ENCODE measurements at regions not wholly inside any gene's neighbourhood (a gene's known extent, or its start where the extent isn't known, plus 50 kb on each side); places are given as distances from the start of the nearest gene placed in this dataset.
"Not testable (repeated sequence)": the region's sequence is repeated elsewhere in the genome, so short reads cannot be mapped to it uniquely, and the experiment has no call there.

DNA sequence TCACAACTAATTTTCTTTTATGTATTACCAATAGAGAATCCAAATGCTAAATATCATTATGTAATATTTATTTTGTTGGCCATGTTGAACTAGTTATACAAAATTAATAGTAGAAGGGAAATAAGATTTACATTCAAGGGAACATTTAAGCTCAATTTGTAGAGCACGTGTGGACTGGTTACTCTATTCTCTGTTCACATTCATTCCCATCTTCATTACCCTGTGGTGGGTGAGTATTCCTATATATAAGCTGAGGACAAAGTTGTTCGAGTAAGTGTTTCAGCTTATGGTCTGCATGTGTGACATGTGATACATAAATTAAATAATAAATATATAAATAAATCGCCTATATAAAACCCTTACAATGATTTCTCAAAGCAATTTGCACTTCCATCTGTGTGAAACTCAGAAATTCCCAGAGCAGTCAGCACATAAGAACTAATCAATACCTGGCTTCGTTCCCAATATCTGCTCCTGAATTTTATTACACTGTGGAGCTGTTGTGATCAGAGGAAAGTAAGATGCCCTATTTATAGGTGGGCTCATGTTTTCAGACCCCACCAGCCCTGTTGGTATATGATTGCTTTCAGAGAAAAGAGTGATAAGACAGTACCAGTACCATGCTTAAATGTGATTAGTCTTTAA, 308.2 kb upstream of the DCN start:
- H3K27me3 Mint-ChIP-seq (ENCODE audit: low read depth) = no peaks in the 10 kb centered on the region
- H3K4me1 Mint-ChIP-seq (ENCODE audit: low read depth) = peaks cover 6% of the 10 kb centered on the region
- DNase-seq (no peak), ATAC-seq (replicated peaks in 1 of 2) (no peak)
- H3K36me3 Mint-ChIP-seq (ENCODE audit: insufficient read depth in 2 of 2) = no peaks in the 10 kb centered on the region
- no peaks in the 10 kb centered on the region for H3K9me3 Mint-ChIP-seq
- H3K27ac Mint-ChIP-seq = no peak overlapping the region
- H3K4me3 Mint-ChIP-seq = no peak overlapping the region

DNA sequence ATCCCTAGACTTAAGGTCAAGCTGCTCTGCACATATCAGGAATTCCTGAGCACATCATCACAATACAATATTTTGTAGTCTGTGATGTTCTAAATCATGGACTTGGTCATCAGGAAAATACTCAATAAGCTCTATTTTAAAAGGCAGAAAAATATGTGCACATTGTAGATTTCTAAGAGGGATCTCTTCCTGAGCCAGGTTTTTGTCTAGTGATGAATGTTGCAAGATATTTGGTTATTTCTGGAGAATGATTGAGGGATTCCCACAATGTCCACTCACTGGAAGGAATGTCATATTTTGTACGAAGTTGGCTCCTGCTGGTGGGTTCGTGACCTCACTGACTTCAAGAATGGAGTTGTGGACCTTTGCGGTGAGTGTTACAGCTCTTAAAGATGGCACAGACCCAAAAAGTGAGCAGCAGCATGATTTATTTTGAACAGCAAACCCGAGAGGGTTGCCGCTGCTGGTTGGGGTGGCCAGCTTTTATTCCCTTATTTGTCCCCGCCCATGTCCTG, 300.9 kb upstream of the DCN start:
- DNase-seq (no peak), ATAC-seq (replicated peaks in 1 of 2) (no peak)
- Mint-ChIP-seq H3K36me3 (ENCODE audit: insufficient read depth in 2 of 2) (no peaks in the 10 kb centered on the region), H3K27ac (no peak overlapping the region), H3K9me3 (no peaks in the 10 kb centered on the region), H3K4me1 (ENCODE audit: low read depth) (no peaks in the 10 kb centered on the region), H3K4me3 (no peak overlapping the region), H3K27me3 (ENCODE audit: low read depth) (no peaks in the 10 kb centered on the region)

DNA sequence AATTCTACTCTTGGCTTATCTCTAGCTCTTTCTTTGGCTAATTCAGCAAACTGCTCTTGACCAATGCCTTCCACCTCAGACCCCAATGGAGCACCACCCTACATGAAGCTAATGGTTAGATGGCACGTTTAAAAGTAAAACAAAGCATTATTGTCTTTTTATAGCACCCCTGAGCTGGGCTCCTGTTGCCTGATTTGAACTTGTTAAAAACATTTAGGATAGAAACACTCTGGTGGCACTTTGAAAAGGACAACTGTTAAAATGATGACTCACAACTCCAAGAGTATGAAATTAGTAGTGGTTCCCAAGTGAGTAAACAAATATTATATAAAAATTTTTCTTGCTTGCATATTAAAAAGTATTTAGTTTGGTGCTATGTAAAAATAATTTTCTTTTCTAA, 299.6 kb upstream of the DCN start:
- no peaks in the 10 kb centered on the region for H3K4me1 Mint-ChIP-seq (ENCODE audit: low read depth)
- ATAC-seq (replicated peaks in 1 of 2) = no peak
- H3K36me3 Mint-ChIP-seq (ENCODE audit: insufficient read depth in 2 of 2) = no peaks in the 10 kb centered on the region
- DNase-seq = no peak
- no peaks in the 10 kb centered on the region for H3K9me3 Mint-ChIP-seq
- no peak overlapping the region for H3K4me3 Mint-ChIP-seq
- H3K27me3 Mint-ChIP-seq (ENCODE audit: low read depth) = no peaks in the 10 kb centered on the region
- H3K27ac Mint-ChIP-seq = no peak overlapping the region

DNA sequence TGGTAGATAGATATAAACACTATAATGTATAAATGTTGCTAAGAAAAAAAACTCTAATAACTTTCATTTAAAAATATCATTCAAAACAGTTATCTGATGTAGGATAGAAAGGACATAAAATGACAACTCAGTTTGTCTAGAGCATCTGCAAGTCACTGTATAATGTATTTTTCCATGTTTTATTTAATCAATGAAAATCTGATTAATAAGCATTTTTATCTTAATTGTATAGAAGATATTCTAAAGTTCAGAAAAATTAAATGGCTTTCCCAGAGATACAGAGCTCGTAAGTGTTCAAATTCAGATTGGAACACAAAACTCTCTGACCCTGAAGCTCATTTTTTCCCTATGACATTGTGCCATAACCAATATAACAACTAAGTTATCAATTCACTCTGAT, 295.9 kb upstream of the DCN start:
- Mint-ChIP-seq H3K27me3 (ENCODE audit: low read depth) (peaks cover 6% of the 10 kb centered on the region), H3K9me3 (no peaks in the 10 kb centered on the region), H3K4me1 (ENCODE audit: low read depth) (no peaks in the 10 kb centered on the region), H3K4me3 (no peak overlapping the region), H3K36me3 (ENCODE audit: insufficient read depth in 2 of 2) (no peaks in the 10 kb centered on the region), H3K27ac (no peak overlapping the region)
- DNase-seq (no peak), ATAC-seq (replicated peaks in 1 of 2) (no peak)

- no peak overlapping the region for H3K4me3 Mint-ChIP-seq
- no peaks in the 10 kb centered on the region for H3K27me3 Mint-ChIP-seq (ENCODE audit: low read depth)
- no peak for DNase-seq
Observed at GRCh38 chr12:91467686-91468085, 285.1 kb upstream of the DCN start.

GRCh38 chr12:91461061-91461460, 278.4 kb upstream of the DCN start:
- Mint-ChIP-seq H3K27ac (no peak overlapping the region), H3K27me3 (ENCODE audit: low read depth) (no peaks in the 10 kb centered on the region), H3K4me1 (ENCODE audit: low read depth) (no peaks in the 10 kb centered on the region), H3K4me3 (no peak overlapping the region), H3K9me3 (peaks cover 2% of the 10 kb centered on the region in 2 donors), H3K36me3 (ENCODE audit: insufficient read depth in 2 of 2) (no peaks in the 10 kb centered on the region)
- no peak for DNase-seq
- no peak for ATAC-seq (replicated peaks in 1 of 2)

More at GRCh38 chr12:91467686-91468085, 285.1 kb upstream of the DCN start:
- Mint-ChIP-seq H3K36me3 (ENCODE audit: insufficient read depth in 2 of 2) (no peaks in the 10 kb centered on the region), H3K9me3 (peaks cover 0 to 2% of the 10 kb centered on the region in 2 donors), H3K4me1 (ENCODE audit: low read depth) (no peaks in the 10 kb centered on the region), H3K27ac (no peak overlapping the region)
- no peak for ATAC-seq (replicated peaks in 1 of 2)

DNA sequence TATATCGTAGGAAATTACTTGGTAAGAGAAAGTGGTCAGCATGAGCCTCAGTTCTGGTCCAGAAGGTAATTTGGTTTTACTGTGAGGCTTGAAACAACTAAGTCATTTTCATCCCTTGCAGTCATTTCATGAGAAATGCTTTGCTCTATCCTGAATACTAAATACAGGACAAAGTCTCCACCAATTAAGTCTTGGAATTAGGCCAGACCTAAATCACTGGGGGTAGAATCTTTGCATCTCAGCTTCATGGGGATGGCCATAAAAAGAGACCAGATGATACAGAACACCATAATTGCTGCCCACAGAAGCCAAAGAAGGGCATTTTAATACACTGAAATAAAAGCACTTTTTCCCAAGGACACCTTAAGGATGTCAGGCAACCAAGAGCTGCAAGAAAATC, 277.9 kb upstream of the DCN start:
- H3K4me1 Mint-ChIP-seq (ENCODE audit: low read depth) = no peaks in the 10 kb centered on the region
- H3K9me3 Mint-ChIP-seq = peaks cover 0 to 2% of the 10 kb centered on the region in 2 donors
- H3K36me3 Mint-ChIP-seq (ENCODE audit: insufficient read depth in 2 of 2) = no peaks in the 10 kb centered on the region
- no peaks in the 10 kb centered on the region for H3K27me3 Mint-ChIP-seq (ENCODE audit: low read depth)
- H3K4me3 Mint-ChIP-seq = no peak overlapping the region
- DNase-seq (no peak), ATAC-seq (replicated peaks in 1 of 2) (no peak)
- no peak overlapping the region for H3K27ac Mint-ChIP-seq

DNA sequence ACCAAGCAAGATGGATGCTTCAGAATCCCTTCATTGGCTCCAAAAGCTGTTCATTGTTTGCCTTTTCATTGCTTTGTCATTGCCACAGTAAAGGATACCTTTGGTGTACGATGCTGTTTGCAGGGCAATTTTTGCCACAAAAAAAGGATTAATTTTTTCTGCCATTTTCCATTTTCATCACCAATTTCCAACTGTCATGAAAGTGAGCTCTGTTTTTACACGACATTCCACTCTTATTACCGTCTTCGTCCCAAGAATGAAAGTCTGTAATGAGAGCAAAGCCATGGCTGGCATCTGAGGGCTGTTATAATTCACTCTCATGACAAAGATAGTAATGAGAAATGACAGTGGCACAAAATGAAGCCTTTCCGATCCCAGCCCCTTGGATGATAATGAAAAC, 272.7 kb upstream of the DCN start:
- Mint-ChIP-seq H3K36me3 (ENCODE audit: insufficient read depth in 2 of 2) (no peaks in the 10 kb centered on the region), H3K9me3 (peaks cover 0 to 3% of the 10 kb centered on the region in 2 donors), H3K27ac (no peak overlapping the region), H3K4me1 (ENCODE audit: low read depth) (no peaks in the 10 kb centered on the region), H3K27me3 (ENCODE audit: low read depth) (no peaks in the 10 kb centered on the region), H3K4me3 (no peak overlapping the region)
- no peak for ATAC-seq (replicated peaks in 1 of 2)
- DNase-seq = no peak

- H3K4me3 Mint-ChIP-seq = no peak overlapping the region
- H3K36me3 Mint-ChIP-seq (ENCODE audit: insufficient read depth in 2 of 2) = no peaks in the 10 kb centered on the region
- H3K27ac Mint-ChIP-seq = no peak overlapping the region
- no peaks in the 10 kb centered on the region for H3K27me3 Mint-ChIP-seq (ENCODE audit: low read depth)
- peaks cover 0 to 3% of the 10 kb centered on the region in 2 donors for H3K9me3 Mint-ChIP-seq
- no peaks in the 10 kb centered on the region for H3K4me1 Mint-ChIP-seq (ENCODE audit: low read depth)
- ATAC-seq (replicated peaks in 1 of 2) (no peak), DNase-seq (no peak)
Observed at GRCh38 chr12:91454179-91454578, 271.6 kb upstream of the DCN start.

GRCh38 chr12:91452464-91452863, 269.8 kb upstream of the DCN start:
- not testable (repeated sequence) for H3K36me3 Mint-ChIP-seq (ENCODE audit: insufficient read depth in 2 of 2); DNase-seq; H3K27ac Mint-ChIP-seq; H3K4me3 Mint-ChIP-seq; ATAC-seq (replicated peaks in 1 of 2); H3K9me3 Mint-ChIP-seq; H3K4me1 Mint-ChIP-seq (ENCODE audit: low read depth); H3K27me3 Mint-ChIP-seq (ENCODE audit: low read depth)

DNA sequence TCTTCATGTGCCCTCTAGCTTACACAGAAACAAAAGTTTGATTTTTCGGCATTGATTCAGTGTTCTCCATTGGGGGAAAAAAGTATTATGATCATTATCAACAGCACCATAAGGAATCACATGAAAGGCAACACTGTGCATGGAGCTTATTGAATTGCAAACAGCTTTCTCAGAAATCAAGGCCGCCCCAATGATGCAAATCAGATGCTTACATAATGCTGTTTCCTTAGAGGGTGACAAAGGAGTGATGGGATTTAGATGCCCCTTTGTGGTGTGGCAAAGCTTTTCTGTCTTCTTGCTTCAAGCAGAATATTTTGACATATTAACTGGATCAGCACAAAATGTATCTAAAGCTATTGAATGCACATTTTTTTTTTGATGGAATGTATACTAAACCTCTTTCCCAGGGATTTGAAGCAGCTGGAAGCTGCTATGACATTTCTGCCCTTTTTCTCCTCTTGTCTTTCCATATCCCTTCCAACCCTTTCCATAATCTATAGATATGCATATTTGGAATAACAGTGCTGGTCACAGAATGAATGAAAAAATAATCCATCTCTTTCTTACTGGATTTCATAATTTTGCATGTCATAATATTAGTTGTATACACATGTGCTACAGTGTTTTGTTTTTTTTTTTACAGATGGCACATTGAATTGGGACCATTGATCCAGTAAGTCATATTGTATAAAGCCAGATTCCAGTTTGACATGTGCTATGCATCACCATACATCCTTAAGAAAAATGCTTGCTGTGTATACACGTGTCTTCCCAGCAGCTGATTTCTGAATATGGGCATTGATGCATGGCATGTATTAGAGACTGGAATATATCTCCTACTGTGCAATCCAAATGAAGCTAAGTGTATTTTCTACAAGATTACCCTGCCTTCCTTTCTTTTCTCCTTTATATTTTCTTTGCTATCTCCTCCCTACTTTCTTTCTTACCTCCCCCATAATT, 259.7 kb upstream of the DCN start:
- DNase-seq (no peak), ATAC-seq (replicated peaks in 1 of 2) (no peak)
- H3K4me1 Mint-ChIP-seq (ENCODE audit: low read depth) = peaks cover 15% of the 10 kb centered on the region
- no peaks in the 10 kb centered on the region for H3K36me3 Mint-ChIP-seq (ENCODE audit: insufficient read depth in 2 of 2)
- no peaks in the 10 kb centered on the region for H3K9me3 Mint-ChIP-seq
- no peak overlapping the region for H3K27ac Mint-ChIP-seq
- H3K4me3 Mint-ChIP-seq = no peak overlapping the region
- H3K27me3 Mint-ChIP-seq (ENCODE audit: low read depth) = no peaks in the 10 kb centered on the region

DNA sequence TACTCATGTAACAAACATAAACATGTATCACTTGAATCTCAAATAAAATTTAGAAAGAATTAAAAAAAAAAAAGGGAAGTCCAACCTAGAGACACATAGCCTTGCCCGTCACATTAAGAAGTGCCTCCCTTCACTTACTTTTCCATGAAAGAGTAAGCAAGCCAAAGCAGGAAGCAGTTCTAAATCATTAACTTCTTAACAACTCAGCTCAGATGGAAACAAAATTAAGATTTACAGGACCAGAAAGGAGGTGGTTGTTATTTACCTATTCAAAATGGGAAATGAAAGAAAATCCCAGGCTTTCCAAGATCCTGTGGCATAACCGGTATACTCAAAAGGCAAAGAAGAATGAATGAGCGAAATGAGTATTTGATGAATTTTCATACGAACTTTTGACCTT, 258.6 kb upstream of the DCN start:
- no peak for ATAC-seq (replicated peaks in 1 of 2)
- H3K9me3 Mint-ChIP-seq = no peaks in the 10 kb centered on the region
- no peak overlapping the region for H3K27ac Mint-ChIP-seq
- H3K4me3 Mint-ChIP-seq = no peak overlapping the region
- no peaks in the 10 kb centered on the region for H3K27me3 Mint-ChIP-seq (ENCODE audit: low read depth)
- peaks cover 15% of the 10 kb centered on the region for H3K4me1 Mint-ChIP-seq (ENCODE audit: low read depth)
- no peaks in the 10 kb centered on the region for H3K36me3 Mint-ChIP-seq (ENCODE audit: insufficient read depth in 2 of 2)
- no peak for DNase-seq

GRCh38 chr12:91434081-91434480, 251.5 kb upstream of the DCN start:
- Mint-ChIP-seq H3K9me3 (no peaks in the 10 kb centered on the region), H3K4me3 (no peak overlapping the region), H3K36me3 (ENCODE audit: insufficient read depth in 2 of 2) (no peaks in the 10 kb centered on the region), H3K27me3 (ENCODE audit: low read depth) (no peaks in the 10 kb centered on the region), H3K27ac (no peak overlapping the region), H3K4me1 (ENCODE audit: low read depth) (peaks cover 15% of the 10 kb centered on the region)
- DNase-seq (no peak), ATAC-seq (replicated peaks in 1 of 2) (no peak)

Measured in activated T-cell treated with anti-CD3 and anti-CD28 coated beads, Interleukin-2, amount 50 U/mL, for 72 hours (primary cell).